HG03521 (cell line): ENCODE measurements at regions not wholly inside any gene's neighbourhood (a gene's known extent, or its start where the extent isn't known, plus 50 kb on each side); places are given as distances from the start of the nearest gene placed in this dataset.
A peak's percentile ranks its signal among the peaks of the same experiment; 100 is the strongest.

Source experiments
- ATAC-seq: cut with Tn5 transposase; IDR thresholded peaks from one replicate; pipeline ENCODE4 v1.9.1; 2021; ENCODE audit warnings: mild to moderate bottlenecking, moderate library complexity; ENCODE audit not compliant: unreplicated experiment

DNA sequence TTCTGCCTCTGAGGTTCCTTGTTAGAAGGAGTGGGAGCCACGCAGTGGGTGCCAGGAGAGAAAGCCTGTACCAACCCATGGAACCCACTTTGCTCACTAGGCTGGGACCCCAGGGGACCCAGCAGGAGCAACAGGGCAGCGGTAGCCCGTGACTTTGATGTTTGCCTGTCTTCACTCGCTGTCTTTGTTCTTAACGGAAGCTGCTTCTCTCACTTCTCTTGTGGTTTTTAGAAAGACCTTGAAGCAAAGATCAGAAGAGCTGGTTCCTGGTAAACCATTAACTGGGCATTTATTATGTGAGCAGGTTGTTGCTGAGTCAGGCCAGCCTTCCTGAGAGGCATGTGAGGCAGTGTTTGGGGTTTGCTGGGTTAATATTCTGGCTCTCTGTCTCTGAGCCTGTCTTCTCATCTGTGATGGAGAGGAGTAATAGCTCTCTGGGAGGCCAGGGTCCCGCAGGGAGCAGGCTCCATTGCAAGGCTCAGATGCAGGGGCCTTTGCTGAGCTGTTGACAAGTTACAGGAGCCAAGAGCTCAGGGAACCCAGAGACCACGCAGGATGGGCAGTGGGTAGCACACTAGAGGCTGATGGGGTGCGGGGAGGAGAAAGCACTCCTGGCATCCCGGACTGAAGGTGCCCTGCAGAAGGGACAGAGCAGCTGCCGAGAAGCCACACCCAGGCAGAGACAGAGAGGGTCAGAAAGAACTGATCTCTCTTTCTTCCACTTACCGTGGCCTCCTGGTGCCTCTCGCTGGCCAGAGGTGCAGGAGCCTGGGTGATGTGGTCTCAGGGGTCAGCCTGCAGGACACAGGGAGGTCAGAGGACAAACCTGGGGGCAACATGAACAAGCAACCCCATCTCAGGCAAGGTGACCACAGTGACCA, 367.5 kb upstream of the C1orf174 start:
- ATAC-seq: peak; percentile 84

DNA sequence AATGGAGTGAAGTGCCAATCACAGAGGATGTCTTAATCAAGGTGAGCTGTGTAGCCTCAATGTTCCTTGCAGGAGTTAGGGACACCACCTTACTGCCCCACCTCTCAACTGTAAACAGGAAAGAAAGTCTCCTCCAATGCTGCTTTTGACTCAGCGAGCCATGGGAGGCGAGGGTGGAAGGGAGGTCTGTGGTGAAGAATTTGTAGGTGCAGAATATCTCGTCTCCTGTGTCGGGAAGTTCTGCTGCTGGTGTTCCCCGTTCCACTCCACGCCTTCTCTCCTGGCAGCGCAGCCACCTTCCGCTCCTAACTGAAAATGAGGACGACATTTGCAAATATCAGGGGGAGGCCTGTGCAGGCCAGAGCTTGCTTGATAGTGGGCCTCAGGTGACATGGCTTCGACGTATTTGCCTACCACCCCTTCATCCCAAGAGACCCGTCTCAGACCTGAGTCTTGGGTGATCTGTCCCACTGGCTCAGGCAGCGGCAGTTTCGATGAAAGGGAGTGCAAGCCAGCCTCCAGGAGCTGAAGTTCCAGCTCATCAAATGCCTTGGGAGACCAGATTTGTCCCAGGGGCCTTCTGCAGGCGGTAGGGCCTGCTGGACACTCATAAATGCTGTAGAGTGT, 368.3 kb upstream of the C1orf174 start:
- ATAC-seq: no peak

DNA sequence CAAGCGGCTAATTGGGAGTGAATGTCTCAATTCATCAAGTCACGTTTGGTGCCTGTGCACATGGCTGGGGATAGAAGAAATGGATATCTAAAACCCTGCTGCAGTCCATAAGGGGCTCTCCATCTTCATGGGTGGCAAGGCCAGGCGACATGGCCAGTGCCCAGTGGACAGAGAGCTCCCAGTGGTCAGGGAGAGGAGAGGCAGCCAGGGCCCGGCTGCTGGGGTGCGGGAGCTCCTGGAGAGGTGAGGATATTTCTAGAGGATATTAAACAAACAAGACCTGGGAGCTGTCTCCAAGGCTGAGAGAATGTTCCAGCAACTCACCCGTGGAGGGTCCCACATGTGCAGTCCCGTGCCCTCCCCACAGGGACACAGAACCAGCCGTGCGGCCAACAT, 368.8 kb upstream of the C1orf174 start:
- no peak for ATAC-seq

DNA sequence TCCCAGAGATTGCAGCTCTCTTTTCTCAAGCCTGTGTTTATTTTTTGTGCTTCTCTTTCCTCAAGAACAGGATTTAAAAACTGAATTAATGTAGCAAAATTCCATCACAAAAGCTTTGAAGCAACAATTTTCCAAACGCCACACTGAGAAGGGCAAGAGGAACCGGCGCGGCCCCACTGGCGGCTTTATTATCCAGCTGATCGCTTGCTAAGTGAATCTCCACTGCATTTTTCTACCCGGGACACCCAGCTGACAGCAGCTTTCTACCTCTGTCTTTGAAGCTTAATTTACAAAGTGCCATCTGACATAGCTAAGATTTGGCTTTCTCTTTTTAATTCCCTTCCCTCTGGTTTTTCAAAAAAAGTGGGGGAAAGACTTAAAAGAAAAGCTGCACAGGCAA, 369.3 kb upstream of the C1orf174 start:
- no peak for ATAC-seq

DNA sequence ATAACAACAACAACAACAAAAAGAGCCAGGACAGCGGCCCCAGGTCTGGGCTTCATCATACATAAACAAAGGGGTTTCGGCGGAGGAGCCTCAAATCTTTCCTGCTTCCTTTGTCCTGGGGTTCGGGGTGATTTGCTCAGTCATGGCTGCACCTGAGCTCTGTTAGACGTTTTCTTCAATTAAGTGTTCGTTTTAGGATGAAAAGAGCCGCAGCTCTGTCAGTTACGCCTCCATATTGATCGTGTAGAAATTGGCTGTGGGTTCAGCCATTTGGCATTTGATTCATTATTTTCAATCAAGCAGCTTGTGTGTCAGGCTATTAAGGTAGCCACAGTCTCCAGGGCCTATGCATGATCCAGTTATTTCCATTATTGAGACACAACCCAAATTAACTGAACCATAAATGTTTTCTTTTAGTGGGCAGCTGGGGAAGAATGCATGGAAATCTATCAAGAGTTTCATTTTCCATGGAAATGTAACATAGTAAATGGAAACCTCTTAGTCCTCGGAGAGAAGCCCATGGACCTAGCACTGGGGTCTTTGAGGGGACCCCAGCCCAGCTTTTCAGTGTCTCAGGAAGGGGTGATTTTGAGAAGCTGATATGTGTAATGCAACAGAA, 370.0 kb upstream of the C1orf174 start:
- ATAC-seq: no peak

DNA sequence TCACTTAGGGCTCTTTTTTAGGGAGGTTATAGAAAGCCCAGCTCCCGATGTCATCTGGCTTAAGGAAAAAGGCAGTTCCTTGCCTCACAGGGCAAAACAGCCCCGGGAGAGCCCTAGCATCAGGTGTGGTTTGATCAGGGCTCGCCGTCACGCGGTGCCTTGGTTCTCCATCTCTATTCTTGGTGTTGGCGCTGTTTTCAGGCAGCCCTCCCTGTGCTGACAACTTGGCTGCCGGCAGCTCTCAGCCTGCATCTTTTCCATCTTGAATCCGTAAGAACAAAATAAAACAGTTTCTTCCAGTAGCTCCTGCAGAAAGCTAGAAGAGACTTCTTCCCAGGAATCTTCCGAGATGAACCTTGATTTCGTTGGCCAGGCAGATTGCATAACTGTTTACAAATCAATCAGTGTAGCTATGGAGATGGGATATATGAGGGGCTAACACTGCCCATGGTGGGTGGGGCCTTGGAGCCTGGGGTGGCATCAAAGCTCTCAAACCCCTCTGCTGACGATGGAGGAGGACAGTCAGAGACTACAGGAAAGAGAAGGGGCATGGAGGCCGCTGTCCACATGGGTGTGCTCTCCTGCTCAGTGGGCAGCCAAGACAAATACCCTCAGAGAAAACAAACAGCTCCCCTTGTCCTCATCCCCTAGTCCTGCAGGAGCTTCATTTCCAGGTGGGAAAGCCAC, 370.7 kb upstream of the C1orf174 start:
- no peak for ATAC-seq

DNA sequence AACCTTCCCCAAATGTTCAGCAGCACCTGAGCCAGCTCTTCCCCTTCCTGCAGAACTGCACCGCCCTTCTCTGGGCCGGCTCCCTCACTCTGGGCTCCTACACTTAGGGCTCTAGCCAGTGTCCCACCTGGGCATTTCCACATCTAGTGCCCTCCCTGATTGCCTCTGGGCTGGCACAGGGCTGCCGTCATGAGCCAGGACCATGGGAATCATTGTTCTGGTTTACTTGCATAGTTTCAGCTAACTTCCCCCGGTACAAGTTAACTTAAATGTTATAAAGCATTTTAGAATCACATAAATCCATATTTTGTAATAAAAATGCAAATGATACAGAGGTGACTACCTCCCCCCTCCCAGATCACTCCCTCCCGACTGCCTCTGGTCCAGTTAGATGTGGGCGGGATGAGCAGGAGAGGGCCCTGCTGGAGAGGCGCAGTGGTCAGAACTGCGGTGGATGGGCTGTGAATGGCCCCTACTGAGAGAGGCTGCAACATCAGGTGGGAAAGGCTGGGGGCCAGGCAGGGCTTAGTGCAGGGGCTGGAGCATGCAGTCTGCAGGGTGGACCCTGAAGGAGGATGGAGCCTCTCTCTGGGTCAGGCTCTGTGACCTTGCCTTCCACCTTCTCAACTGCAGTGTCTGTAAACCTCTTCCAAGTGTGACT, 371.4 kb upstream of the C1orf174 start:
- no peak for ATAC-seq

DNA sequence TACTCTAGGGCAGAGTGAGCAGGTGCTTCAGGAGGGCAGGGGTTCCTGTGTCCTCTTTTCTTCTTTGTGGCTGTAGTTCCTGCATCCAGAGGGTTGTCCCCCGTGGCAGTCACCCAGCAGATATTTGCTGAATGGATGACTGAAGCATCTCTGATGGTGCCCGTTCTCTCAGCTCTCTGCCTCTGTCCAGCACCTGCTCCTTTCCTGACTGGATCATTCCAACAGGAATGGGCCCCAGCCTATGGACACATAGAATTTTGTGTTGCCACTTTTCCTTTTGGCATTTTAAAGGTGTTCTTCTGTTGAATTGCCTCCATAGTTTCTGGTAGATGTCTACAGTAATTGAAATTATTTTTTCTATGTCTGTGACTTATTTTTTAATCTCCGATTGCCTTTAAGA, 372.5 kb upstream of the C1orf174 start:
- no peak for ATAC-seq

DNA sequence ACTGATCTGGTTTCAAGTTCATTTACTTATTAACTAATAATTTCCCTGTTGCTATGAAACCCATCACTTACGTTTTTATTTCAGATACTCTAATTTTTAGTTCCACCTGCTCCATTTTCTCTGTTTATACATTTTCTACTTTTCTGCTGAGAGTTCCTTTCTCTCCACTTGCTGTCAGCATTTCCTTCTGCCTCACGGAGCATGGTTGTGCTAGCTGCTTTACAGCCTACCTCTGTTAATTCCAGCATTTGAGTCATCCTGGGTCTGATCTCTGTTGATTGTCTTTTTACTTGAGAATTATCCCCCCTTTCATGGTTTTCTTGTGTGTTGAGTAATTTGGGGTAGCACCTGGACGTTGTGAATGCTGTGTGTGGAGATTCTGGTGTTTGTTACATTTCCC, 373.2 kb upstream of the C1orf174 start:
- no peak for ATAC-seq

DNA sequence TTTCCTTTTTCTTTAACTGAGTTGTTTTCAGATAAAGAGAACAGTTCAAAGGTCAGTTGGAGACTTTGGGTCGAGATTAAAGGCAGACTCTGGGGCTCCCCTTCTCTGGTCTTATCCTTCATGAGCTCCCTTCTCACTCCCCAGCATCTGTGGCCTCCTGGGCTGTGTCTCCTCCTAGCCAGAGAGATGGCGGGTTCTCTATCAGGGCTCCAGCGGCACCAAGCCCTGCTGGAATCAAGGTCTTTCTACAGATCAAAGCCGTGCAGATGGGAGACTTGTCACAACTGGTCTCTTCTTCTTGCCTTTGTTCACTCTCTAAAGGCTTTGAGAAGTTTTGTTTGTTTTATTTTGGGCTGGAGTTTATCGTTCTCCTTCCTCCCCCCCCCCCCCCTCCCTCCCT, 373.7 kb upstream of the C1orf174 start:
- no peak for ATAC-seq

DNA sequence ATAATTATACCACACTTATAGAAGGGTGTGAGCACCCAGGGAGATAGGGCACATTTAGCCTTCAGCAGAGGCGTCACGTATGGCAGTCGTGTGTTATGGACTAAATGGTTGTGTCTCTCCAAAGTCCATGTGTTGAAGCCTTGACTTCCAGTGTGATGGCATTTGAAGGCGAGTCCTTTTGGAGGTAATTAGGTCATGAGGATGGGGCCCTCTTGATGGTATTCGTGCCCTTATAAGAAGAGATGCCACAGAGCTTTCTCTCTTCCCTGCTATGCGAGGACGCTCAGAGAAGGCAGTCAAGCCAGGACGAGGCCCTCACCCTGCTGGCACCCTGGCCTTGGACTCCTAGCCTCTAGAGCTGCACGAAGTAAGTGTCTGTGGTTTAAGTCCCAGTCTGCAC, 375.0 kb upstream of the C1orf174 start:
- ATAC-seq: no peak

DNA sequence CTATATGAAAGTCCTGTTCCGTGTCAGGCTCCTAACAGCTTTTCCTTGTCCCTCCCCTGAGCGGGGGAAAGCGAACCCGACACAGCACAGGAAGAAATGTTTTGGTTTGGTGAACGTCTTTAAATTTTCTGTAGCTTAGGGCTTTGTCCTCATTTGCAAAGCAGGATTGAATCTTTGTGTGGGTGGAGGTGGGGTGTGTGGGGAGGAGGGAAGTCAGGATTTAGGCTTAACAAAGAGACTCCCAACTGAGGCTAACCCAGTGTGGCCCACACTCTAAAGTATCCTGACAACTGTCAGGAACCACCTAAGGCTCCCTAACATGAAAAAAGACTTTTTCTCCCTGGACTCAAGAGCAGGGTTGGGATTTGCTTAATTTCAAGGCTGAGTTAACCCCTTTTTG, 376.2 kb upstream of the C1orf174 start:
- ATAC-seq: no peak

DNA sequence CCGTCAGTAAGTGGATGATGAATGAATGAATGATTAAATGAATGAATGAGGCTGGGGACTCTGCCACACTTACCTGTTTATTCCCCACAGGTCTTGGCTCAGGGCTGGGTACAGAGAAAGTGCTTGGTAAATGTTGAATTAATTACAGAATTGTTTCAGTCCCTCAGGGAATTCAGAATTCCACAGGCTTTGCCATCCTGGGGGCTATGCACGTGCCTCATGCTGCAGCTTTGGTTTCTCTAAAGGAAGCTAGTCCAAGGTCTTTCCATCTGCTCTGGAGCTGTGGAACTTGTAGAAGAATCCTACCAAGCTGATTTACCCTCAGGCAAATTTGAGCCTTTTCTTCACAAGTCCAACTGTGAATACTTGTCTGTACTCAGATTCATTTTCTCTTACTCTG, 376.8 kb upstream of the AJAP1 start:
- ATAC-seq: no peak

DNA sequence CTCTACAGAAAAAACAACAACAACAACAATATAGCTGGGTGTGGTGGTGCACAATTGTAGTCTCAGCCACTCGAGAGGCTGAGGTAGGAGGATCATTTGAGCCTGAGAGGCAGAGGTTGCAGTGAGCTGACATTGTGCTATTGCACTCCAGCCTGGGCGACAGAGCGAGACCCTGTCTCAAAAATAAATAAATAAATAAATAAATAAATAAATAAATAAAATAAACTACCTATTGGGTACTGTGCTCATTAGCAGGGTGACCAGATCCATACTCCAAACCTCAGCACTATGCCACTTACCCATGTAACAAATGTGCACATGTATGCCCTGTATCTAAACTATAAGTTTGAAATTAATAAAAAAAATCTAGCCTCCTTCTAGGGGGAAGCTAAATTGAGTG, 369.4 kb upstream of the AJAP1 start:
- ATAC-seq: no peak

DNA sequence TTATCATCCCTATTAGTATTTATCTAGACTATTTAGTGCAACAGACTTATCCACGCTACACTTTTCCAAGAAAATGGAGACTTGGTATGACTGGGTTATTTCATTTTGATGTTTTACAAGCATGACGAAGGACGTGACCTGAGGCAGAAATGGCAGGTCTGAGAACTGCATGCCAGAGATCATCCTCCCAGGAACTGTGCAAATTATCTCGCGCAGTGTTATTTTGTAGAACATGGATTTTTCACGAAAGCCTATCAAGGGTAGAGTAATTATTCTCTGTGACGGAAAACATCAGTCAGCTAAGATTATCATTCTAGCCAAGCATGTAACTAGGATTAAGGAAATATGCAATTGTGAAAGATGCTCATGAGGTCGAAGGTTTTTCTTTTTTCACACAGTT, 361.5 kb upstream of the AJAP1 start:
- ATAC-seq: no peak

DNA sequence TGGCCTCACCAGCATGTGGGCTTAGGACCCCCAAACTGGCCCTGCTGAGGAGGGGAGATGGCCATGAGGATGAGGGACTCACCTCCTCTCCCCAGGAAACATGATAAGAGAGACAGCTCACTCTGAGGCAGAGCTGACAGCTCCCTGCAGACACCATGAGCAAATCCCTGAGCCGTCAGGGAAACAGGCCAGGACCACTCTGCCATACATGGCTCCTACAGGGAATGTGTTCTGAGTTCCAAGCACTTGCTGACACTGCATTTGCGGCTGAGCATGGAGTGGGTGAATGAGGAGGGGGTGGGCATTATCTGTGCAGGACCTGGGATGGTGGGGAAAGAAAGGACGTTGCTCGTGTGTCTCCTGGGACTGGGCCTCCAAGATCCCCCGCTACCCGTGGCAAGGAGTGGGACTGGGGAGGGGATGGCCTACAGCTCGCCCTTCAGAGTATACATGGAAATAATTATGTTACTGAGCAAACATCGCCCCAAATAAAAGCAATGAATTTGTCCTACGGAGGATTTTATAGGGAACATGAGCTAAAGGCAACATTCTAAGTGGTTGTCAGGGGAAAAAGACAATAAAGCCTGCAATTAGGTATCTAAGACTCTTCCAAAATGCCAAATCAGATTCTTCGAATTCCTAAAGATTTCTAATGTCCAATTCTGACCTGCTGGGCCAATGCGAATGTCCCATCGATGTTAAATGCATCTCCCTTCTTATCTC, 355.9 kb upstream of the AJAP1 start:
- ATAC-seq: no peak

DNA sequence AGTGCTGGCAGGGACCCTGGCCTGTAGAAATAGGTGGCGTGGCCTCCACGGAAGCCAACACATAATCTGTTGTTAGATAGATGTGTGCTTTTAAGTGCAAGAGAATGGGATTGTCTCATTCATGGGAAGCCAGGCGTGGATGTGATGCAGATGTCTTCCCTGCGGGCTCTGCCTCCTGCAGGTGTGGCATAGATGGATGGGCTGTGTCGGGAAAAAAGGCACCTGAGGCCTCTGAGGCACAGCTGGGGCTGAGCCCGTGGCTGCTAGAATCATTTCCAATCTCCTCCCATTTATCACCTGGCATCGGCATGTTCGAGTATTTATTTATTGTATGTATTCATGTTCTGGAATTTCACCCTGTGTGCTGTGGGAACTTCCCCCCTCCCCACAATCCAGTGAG, 353.4 kb upstream of the AJAP1 start:
- ATAC-seq: no peak

DNA sequence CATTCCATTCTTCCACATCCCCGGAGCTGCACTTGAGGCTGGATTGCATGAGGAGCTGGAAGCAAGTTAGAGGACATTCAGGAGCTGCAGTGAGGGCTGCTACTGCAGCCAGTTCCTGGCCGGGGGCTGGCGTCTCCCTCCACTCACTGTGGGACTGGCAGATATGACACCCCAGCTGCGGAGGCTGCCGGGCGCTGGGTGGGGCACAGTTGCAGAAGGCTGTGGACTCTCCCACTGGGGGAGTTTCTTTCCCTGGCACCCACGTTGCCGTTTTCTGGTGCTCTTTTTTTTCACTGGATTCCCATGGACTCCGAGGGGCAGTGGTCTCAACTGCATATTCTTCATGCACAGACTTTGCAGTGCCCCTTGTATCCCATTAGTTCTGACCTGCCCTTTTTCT, 351.1 kb upstream of the AJAP1 start:
- ATAC-seq: no peak

DNA sequence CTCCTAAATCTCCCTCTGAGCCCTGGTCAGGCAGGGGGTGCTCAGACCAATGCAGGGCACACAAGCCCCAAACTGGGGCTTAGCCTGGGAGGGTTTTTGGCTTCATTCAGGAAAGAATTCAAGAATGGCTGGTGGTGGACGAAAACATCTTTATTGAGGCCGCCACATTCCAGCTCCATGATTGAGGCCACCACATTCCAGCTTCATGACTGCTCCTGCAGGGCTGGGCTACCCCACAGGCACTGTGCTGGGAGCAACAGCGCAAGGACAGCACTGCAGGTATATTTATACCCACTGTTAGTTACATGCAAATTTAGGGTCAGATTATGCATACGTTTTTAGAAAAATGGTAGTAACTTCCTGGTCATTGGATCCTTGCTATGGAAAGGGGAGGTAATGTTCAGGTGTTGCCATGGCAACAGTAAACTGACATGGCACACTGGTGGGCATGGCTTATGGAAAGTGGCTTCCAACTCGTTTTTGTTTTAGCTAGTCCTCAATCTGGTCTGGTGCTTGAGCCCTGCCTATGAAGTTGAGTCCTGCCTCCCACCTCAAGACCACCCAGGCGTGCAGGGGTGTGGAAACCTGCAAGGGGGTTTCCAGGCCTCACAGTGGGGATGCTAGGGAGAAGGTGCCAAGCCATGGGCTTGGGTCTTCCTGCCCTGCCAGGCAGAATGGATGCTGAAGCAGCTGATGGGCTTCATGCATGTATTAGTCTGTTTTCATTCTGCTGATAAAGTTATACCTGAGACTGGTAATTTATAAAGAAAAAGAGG, 348.7 kb upstream of the AJAP1 start:
- no peak for ATAC-seq
